BJ (cell line): ENCODE measurements at regions not wholly inside any gene's neighbourhood (a gene's known extent, or its start where the extent isn't known, plus 50 kb on each side); places are given as distances from the start of the nearest gene placed in this dataset.

Experiments used
- CTCF ChIA-PET: fragments of 350-600 bp; formaldehyde crosslinking; extraction: SDS; loops from one replicate; lab custom pipeline; 2021; ENCODE audit warnings: antibody characterized with exemption, inconsistent platforms; lab: Yijun Ruan, JAX
- POLR2A ChIA-PET: fragments of 300-600 bp; sonication (Branson Sonifier 250); formaldehyde crosslinking; extraction: SDS; loops from one replicate; lab custom pipeline; 2021; ENCODE audit warnings: antibody characterized with exemption; lab: Charles Lee
- DNase-seq: peaks from one replicate; pipeline ENCODE4 v3.0.0-alpha.2; 2011; ENCODE audit warnings: low read depth
- H3K27me3 ChIP-seq: 2 replicates; pipeline ENCODE4 v1.6.0; 2011; ENCODE audit warnings: low read length; ENCODE audit not compliant: control insufficient read depth, insufficient read depth
- H3K36me3 ChIP-seq: 2 replicates; pipeline ENCODE4 v1.5.1; 2011; ENCODE audit warnings: low read length; ENCODE audit not compliant: control insufficient read depth, insufficient read depth
- H3K4me3 ChIP-seq: 2 replicates; pipeline ENCODE4 v1.5.1; 2011; ENCODE audit warnings: low read depth, mild to moderate bottlenecking, control low read depth, low read length
- TF ChIP-seq, protein P1 (sequence below): IDR thresholded peaks from 2 replicates; pipeline ENCODE4 v1.5.1; 2011; ENCODE audit warnings: low read depth, mild to moderate bottlenecking, control low read depth, inconsistent platforms, low read length, moderate library complexity; ENCODE audit not compliant: insufficient read depth

DNA sequence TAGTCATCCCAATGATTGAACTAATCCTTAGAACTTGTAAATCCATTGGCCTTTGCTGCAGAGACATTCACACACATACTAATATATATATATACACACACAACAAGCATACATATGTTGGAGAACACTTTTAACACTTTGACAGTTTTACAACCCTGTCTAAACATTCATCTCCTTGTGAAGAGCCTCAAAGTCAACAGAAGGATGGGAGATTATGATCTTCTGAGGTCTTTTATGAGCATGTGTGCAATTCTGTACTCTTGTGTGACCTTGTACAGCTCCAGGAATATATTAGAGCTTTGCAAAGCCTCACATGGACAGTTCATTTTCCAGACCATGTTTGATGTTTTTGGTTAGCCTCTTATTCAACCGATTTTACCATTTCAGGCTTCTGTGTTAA, 589.0 kb downstream of the NXPH1 start:
- H3K27me3 ChIP-seq = no peaks in the 10 kb centered on the region
- no peak for DNase-seq
- ChIA-PET POLR2A (no interaction called here), CTCF (interaction anchor here (0.7 kb wide), 1 partner anchor 343 kb away, joined by 3 read pairs; no protein-coding TSS in a partner anchor)
- no peaks in the 10 kb centered on the region for H3K36me3 ChIP-seq
- H3K4me3 ChIP-seq = no peak overlapping the region
- TF ChIP-seq, protein P1, sequence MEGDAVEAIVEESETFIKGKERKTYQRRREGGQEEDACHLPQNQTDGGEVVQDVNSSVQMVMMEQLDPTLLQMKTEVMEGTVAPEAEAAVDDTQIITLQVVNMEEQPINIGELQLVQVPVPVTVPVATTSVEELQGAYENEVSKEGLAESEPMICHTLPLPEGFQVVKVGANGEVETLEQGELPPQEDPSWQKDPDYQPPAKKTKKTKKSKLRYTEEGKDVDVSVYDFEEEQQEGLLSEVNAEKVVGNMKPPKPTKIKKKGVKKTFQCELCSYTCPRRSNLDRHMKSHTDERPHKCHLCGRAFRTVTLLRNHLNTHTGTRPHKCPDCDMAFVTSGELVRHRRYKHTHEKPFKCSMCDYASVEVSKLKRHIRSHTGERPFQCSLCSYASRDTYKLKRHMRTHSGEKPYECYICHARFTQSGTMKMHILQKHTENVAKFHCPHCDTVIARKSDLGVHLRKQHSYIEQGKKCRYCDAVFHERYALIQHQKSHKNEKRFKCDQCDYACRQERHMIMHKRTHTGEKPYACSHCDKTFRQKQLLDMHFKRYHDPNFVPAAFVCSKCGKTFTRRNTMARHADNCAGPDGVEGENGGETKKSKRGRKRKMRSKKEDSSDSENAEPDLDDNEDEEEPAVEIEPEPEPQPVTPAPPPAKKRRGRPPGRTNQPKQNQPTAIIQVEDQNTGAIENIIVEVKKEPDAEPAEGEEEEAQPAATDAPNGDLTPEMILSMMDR = no peak

DNA sequence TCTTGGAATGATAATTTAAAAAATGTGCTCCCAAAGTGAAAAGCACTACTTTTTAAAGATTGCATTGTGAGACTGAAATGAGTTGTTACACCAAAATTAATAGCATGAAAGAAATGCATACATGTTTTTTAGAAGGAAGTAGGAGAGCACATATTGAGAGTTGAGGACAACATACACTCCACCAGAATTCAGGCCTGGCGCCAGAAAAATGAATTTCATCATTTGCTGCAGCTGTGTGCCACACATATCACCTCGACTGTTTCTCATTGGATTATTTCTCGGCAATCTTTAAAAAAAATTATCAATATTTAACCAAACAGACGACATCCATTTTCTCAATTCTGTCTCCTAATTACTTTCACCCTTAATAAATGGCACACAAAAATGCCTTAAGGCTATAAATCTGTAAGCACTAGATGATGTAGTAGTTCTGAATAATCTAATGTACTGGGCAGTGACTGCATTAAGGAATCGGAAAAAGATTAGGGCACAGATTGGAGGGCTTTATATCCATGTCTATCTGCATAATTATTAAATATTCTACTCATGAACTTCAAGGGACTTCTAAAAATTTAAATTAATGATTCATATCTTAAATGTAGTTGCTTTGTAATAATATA, 590.4 kb downstream of the NXPH1 start:
- H3K4me3 ChIP-seq = no peak overlapping the region
- no peak for DNase-seq
- H3K36me3 ChIP-seq = no peaks in the 10 kb centered on the region
- ChIA-PET CTCF (no interaction called here), POLR2A (no interaction called here)
- no peaks in the 10 kb centered on the region for H3K27me3 ChIP-seq
- TF ChIP-seq, protein P1 = no peak

DNA sequence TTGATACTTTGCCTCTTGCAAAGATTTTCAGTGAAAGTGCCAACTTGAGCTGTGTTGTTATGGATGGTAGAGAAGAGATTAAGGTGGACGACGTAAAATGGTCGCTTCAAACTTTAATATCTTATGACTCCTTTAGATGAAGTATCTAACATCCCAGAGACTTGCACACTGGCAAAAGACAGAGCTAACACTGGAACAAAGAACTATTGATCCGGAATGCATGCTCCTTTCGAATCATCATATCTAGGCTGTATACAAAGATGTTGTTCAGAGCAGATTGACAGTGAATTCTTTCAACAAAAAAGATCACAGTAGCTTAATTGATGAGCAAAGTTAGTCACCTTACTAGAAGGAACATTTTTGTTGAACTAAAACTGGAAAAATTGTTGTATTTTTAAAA, 592.7 kb downstream of the NXPH1 start:
- no peak overlapping the region for H3K4me3 ChIP-seq
- TF ChIP-seq, protein P1 = no peak
- no peak for DNase-seq
- ChIA-PET CTCF (no interaction called here), POLR2A (no interaction called here)
- H3K27me3 ChIP-seq = no peaks in the 10 kb centered on the region
- no peaks in the 10 kb centered on the region for H3K36me3 ChIP-seq

DNA sequence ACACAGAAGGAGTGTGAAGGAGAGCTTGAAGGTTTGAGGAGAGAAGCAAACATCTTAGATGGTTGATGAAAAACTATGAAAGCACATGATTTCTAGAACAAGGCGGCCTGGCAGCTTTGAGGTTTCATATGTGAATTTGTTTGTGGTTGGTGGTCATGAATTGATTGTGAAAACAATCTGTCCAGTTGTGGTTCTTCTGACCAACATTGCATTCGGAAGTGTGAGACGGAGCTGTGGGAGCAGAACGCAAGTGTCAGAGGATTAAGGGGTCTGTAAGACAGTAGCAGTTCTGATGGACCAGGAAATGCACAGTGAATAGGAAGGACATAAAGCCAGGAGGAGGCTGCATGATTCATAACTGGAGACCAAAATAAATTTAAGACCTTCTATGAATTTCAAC, 594.6 kb downstream of the NXPH1 start:
- TF ChIP-seq, protein P1 = no peak
- DNase-seq = no peak
- Histone ChIP-seq H3K36me3 (no peaks in the 10 kb centered on the region), H3K27me3 (no peaks in the 10 kb centered on the region), H3K4me3 (no peak overlapping the region)
- CTCF ChIA-PET = no interaction called here
- POLR2A ChIA-PET = no interaction called here

DNA sequence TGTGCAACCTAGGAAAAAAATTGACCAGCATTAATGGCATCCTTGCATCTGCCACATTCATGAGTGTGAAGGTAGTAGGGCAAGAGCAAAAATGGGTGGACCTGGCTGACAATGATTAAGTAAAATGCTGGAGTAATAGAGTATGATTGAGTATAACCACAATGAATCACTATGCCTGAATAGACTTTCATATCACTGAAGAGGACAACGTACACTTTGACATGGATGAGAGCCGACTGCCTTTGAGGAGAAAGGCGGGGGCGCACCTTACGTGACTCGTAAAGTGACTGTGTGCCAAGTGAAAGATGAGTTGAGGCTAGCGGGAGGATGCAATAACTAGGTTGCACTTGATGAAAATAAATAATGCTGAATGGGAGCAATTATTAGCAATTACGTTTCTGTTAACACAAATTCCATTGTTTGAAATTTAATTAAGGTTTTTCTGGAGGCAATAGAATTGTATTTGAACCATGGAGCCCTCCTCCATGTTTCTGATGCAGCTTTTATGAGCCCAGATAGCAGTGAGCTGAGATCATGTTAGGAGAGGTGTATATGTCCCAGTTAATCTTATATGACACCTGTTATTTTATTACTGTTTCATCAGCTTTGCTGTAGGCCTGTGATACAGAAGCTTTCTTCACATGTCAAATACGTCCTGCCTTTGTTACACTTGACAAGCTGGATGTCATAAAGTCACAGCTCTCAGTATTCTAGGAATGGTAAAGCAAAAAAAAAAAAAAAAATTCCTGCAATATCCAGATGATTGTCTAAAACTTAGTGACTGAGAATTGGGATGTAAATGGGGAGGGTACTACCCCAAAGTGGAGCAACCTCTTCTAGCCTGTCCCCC, 596.5 kb downstream of the NXPH1 start:
- H3K27me3 ChIP-seq = no peaks in the 10 kb centered on the region
- H3K4me3 ChIP-seq = no peak overlapping the region
- ChIA-PET CTCF (no interaction called here), POLR2A (no interaction called here)
- no peak for DNase-seq
- no peaks in the 10 kb centered on the region for H3K36me3 ChIP-seq
- TF ChIP-seq, protein P1 = no peak
